ENCODE measurements at regions not wholly inside any gene's neighbourhood (a gene's known extent, or its start where the extent isn't known, plus 50 kb on each side); places are given as distances from the start of the nearest gene placed in this dataset.
A peak's percentile ranks its signal among the peaks of the same experiment; 100 is the strongest.

DNA sequence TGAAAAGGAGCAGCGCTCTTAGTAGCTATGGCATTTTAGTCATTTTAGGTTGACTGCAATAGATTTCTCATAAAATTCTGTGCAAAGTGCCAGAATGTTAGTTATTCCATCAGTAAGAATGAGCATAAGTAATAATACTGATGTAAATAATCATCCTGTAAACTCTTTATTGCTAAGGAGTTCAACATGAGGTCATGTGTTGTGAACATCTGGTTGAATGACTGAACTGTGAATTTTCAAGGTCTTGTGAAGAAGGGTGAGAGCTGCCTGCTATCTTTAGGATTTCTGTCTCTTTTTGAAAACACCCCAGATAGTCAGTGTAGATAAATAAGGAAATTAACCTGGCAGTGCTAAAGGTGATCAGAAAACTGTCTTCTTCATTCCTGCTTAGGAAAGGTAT lies 333.4 kb upstream of the TBC1D5 start:
- DNase-seq = no peak

DNA sequence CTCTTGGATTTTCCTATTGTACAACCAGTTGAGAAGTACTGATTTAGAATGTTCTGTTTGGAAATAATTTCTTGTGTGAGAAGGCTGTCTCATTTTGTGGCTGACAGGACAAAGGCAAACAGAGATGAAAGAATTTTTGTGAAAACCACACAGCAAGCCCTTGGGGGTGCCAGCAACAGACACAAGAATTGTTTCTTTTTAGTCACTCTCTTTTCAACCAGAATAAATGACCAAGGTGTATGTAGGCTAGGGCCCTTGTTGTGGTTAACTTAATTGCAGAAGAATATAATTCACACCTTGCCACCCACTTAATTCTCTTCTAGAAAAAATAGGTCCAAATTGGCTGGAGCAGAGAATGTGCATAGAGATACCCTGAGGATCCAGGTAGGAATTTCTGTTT lies 329.4 kb upstream of the TBC1D5 start:
- DNase-seq = no peak

DNA sequence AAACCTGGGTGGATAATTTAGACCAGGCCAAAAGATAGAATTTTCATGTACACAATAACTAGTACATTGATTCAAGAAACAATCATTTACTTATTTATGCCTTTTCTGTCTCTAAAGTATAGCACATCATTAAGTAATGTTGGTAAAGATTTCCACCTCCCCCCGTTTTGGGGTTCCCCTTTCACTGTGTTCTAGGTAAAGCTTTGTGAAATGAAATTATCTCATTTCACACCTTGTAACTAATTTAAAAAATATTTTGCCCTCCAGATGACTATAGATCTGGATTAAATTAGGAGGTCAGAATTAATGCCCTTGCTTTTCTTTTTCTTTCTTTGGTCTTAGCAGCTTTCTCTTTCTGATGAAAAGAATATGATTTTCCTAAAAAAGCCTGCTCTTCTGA lies 328.5 kb upstream of the TBC1D5 start:
- no peak for DNase-seq

DNA sequence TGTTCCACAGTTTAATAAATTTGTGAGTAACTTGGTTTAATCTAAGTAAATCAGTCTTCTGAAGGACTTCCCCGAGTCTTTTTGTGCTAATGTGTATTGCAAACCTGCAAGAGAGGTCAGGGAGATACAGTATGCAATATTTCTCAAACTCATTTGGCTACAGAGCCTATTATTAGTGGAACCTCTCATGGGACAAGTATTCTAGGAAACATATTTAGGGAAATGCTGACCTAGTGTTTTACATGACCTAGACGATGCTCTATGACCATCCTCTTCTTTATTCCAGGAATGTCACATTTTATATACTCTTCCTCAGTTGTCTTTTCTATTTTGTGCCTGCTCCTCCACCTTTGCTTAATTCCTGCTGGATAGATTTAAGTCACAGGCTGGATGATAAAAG lies 327.8 kb upstream of the TBC1D5 start:
- no peak for DNase-seq

DNA sequence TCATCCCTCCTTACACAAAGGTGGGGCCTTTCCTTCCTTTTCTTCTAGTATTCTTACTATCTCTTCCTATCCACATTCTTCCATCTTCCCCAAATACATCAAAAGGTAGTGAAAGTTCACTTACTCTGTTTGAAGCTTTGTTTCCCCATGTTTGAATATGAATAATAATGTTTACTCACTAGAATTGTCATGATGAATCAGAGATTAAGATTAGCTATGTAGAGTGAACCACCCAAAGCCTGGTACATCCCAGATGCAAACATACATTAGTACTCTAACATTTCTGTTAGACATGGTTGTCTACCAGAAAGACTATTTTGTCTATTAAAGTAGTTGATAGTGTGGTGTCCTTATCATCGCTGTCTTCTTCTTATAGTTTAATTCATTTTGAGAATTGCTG lies 327.1 kb upstream of the TBC1D5 start:
- DNase-seq = no peak

DNA sequence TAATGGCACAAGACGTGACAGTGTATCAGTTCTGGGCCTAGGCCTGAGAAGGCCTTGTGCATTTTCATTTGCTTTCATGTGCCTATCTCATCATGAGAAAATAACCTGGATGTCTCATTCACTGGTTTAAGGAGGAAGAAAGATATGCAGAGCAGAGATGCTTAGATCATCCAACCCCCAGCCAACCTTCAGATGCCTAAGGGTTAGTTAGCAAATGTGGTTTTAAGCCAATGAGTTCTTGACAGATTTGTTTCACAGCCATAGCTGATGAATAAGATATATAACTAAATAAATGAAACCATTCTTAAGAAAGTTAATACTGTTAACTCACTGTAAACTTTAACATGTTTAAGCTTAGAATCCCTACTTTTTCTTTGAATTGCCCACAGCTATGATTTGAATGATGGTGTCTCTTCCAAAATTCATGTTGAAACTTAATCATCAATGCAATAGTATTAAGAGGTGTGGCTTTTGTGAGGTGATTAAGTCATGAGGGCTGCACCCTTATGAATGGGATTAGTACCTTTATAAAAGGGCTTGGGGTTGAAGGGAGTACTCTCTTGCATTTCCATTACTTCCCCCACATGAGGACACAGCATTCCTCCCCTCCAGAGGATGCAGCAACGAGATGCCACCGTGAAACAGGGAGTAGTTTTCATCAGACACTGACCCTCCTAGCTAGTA lies 324.6 kb upstream of the TBC1D5 start:
- no peak for DNase-seq

DNA sequence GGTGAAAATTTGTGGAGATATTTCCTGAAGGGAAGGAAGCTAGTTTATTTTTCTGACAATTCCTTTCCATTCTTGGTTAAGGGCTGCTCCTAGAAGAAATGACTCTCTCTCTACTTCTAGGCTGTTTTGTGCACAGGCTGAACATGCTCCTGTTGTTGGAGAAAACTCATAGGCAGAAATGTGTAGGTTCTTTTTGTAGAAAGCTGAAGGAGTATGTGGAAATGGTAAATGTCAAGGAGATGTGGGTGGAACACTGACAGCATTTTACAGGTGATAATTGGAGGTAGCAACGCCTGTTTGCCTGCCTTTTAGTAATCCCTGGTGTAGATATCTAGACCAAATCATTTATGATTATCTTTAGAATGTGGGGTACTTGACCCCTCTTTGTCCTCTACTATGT lies 322.2 kb upstream of the TBC1D5 start:
- DNase-seq = no peak

DNA sequence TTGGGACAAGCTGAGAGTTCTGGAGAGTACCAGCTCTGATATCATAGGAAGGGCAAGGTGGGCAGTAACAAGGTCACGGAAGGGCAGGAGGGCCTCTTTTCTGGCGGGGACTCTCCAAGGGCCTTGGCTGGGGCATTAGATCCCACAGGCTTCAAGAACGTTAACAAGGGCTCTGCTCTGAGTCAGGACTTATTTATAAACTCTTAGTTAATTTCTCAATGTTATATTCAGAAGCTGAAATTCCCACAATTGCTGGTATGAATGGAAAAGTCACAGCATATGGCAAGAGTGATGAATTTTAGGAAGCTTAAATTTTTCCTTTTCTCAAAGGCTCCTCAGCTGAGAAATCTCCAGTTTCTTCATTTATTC lies 320.2 kb upstream of the TBC1D5 start:
- no peak for DNase-seq

DNA sequence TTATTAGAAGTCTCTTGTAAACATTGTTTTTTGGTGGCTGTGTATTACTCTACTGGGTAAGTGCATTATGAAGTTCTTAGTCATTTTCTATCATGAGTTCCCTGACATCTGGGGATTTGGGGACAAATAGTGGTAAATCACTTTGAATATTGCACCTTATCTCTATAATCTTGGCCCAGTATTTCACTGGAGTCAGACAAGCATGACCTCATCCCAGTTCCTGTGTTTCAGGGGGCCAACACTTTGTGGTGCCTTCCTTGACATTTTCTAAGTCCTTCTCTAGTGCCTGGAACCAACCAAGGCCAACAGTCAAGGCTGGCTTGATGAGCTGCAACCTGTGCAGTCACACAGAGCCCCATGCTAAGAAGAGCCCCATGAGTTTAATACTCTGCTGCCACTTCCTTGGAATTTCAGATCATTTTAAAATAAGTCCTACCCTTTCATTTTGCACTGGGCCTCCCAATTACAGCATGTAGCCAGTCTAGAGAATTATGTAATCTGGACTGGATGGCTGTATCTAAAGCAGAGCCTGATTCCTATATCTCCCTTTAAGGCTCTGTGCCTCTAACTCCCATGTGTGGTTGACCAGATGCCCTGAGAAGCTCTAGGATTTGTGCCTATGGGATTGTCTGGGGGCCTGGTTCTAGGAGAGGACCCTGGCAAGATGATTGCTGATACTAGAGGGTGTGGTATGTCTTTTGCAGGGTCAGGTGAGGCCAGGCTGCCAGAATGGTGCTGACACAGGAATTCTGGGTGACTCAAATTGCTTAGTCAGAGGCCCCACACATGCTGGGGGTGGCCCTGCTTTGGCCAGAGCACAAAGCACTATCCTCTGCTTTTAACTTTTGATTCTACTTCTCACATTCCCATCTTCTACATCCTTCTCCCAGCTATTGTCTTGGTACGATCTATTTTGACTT lies 319.6 kb upstream of the TBC1D5 start:
- no peak for DNase-seq

DNA sequence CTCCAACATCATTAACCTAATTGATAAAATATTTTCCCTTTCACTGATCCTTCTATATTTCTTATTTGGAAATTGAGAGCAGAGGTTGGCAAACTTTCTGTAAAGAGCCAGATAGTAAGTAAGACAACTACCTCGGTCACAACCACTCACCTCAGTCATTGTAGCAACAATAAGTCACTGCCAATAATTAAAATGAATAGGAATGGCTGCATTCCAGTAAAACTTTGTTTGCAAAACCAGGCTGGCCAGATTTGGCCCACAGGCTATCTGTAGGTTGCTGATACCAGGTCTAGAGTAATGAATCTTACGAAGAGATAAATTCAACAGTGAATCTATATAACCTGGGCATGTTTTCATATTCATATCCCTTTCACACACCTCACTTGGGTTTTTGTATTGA lies 316.2 kb upstream of the TBC1D5 start:
- no peak for DNase-seq

DNA sequence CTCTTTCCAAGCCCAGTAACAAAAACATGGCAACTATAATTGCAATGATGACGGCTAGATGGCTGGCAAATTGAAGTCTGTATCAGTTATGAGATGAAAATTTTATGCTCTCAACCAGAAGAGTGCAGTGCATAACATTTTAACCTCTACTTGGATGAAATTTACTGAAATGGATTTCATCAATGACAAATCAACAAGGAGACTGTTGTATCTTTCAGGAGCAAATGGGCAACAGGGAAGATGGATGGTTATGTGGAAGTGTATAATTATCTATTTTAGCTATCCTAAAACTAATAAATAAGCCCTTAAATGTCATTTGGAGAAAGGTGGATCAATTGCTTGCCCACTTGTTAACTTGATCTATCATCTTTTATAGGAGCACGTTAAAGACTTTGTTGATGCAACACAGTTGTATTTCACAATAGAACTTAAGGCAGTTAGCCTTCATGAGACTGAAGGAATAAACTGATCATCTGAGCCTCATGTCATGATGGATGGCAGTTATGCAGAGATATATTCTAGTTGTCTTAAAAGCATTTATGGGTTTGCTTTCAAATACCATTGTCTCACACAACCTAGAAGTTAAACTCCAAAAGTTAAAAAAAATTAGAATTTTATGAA lies 315.1 kb upstream of the TBC1D5 start:
- no peak for DNase-seq

DNA sequence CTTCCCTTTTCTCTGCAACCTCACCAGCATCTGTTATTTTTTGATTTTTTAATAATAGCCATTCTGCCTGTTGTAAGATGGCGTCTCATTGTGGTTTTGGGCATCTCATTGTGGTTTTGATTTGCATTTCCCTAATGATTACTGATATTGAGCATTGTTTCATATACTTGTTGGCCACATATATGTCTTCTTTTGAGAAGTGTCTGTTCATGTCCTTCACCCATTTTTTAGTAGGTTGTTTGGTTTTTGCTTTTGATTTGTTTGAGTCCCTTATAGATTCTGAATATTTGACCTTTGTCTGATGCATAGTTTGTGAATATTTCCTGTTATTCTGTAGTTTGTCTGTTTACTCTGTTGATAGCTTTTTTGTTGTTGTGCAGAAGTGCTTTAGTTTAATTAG lies 312.2 kb upstream of the TBC1D5 start:
- DNase-seq = no peak

DNA sequence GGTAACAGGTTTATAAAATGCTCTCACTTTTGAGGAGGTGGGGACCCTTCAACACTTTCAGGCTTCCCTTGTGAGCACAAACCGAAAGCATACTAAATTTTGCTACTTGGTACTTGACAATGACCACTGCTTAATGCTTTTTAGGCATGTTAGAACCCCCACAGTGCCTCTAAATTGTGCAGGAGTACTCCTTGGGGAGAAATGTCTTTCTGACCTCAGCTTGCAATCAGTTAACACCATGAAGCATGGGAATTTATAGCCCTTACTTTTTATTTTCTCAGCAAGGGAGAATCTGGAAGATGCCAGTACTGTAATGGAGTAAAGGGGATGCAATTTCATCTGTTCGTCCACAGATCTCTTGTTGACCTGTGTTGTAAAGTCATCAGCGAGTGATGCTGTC lies 308.9 kb upstream of the TBC1D5 start:
- no peak for DNase-seq

DNA sequence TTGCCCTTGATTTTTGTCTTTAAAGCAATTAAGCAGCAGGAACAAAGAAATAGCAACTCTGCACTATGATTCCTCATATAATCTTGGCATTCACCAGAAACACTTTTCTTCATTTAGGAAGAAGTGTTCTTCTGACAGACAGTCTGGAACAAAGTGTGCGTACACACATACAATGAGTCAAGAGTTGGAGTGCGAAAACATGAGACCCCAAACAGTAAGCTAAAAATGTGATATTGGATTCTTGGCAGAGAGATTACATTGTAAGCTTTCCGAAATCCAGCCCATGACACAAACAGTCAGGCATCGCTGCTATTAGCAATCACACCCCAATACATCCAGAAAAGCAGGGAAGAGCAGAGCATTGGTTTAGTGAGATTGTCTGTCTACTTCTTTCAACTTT lies 306.7 kb upstream of the TBC1D5 start:
- DNase-seq = no peak

DNA sequence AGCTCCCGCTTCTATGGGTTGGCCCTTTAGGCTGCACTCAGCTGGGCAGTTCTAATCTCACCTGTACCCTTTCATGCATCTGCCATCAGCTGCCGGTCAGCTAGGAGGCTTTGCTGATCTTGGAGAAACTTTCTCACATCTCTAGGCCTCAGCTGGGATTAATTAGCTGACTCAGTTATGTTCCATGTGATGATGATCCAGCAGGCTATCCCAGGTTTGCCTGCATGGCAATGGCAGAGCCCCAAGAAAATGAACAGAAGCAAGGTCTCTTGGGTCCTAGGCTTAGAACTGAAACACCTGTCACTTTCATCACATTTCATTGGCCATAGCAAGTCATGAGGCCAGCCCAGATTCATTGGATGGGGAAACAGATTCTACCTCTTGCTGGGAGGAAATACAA lies 304.6 kb upstream of the TBC1D5 start:
- DNase-seq = no peak

DNA sequence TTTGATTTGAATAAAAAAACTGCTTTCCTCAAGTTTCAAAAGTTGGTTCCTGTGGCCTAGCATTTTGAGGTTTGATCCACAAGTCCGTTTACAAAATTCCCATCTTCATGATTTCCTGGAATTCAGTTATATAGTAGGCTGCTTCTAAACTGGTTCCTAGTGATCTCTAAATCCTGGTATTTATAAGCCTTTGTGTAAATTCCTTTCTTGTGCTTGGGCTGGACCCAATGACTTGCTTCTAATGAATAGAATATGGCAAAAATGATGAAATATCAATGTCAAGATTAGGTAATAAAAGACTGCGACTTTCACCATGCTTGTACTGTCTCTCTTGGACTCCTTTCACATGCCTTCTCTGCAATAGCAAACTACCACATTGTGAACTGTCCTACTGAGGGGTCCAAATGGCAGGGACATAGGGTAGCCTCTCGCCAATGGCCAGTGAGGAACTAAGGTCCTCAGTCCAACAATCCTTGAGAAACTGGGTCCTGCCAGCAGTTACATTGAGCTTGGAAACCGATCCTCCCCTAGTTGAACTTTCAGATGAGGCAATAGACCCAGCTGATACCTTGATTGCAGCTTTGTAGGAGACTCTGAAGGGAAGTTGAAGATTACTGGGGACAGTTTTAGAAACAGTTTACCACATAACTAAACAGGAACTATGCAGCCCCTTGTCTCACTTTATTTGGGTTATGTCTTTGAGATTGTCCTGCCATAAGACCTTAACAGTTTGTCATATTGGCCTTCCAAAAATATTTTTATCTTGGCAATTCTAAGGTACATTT lies 303.9 kb upstream of the TBC1D5 start:
- DNase-seq = no peak

DNA sequence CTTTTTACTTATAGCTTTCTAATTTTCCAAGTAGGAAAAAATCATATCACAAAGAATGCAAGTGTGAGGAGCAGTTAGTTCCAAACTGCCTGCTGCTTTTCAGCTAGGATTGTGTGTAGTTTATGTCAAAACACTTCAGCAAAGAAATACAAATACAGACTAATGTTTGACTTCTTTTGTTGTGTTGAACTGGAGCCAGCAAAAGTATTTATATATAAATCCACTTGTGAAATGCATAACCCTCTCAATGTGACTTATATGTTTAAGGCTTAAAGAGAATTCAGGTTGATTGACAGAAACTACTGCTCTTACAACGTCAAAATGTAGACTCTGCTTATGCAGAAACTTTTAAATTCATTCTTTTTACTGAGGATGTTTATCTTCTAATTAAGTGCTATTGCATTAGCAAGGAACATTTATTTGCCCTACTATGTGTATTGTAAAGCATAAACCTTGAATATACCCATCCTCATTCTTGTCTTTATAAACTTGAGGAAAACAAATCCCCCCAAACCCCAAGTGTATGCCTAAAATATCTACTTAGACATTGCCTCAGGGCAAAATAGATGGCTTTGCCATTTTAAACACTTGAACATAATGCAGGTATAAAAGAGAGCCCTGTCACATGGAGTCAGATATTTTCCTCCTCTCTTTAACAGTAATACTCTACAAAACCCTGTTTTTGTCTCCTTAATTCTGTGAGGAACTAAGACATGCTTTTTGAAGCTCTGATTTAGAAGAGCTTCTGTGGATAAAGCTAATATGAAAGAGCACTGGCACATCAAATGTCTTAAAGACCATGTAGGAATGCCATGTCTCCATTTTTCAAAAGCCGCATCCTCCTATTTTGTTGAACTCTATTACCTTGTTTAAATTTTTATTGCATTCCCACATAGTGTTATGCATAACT lies 302.8 kb upstream of the TBC1D5 start:
- peak; percentile 40 for DNase-seq

DNA sequence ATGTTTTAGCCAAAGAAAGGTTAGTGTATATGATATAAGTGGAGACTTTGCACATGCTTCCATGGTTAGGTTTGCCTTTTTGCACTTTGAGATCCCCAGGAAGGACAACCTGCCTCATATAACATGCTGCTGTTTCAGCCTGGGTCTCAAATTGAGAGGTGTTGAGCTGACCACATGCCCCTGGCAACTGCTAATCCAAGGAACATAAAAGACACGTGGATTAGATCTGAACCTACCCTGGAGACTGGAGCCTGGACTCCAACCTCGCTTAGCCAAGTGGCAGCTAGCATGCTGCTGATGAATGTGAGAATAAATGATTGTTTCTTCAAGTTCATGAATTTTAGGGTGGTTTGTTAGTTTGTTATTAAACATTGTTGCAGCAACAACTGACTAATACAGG lies 301.8 kb upstream of the TBC1D5 start:
- DNase-seq = no peak

DNA sequence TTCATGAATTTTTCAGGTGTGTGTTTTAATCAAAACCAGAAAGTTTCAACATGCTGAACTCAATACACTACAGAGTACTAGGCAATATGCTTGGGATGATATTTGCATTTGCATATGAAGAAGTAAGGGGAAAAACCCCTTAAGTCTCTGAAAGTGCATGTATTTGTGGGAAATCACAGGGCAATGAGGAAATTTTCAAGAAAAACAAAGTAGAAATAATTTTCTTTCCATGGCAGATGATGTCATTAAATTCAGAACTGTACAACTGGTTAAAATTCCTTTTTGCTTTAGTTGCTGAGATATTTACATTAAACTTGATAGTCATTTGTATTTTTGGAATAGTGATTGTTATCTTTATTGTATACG lies 294.0 kb upstream of the TBC1D5 start:
- DNase-seq = no peak

DNA sequence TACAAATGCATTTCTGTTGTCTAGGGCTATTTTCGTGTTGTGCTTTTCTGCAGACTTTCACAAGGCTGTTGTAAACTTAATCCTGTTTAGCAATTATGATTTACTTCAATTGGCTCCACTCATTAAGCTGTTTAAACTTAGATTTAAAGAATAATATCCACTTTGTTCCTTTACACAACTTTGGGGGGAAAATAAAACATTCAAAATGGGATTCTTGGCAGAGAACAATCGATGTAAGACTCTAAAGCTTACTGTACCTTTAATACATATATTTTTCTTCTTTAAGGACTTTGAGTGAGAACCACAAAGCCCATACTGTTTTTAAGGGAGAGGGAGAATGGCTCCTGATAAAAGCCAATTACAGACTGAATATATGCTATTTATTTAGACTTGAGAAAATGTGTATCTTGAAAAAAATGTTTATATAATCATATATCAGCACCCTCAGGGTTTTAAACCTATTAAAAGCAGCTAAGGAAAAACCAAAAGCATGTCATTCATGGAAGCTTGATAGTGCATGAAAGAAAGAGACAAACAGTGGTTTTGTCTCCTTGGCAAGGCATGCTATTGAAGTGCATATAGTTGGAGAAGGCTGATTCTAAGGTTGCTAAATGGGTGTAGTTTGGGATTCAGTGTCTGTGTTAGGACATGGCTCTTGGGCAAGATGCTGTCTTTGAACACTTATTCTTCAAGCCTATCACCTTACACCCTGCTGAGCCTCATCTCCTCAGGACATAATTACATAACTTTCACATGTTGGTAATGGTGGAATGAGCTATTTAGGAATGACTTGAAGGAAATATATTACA lies 293.4 kb upstream of the TBC1D5 start:
- DNase-seq = no peak

DNA sequence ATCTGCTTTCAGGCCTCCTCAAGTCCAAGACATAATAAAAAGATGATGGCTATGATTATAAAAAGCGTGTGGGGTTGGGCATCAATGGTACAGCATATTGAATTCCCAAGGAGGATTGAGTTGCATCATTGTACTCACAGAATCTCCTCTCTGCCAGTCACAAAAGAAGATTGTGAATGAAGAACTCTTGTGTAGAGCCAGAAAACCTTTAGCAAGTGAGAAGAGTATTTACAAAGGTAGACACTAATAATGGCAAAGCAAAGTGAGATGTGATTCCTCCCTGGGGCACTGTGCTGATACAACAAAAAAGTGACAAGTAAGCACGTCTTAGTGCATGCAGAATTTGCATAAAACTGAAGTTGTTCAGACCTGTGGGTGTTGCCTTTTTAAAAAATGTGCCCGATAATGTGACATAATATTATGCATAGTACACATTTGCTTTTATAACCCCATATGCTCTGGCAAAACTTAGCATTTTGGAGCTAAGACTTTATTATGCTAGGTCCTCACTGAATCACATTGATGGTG lies 291.2 kb upstream of the TBC1D5 start:
- peak; percentile 72 for DNase-seq
